ENCODE measurements at regions not wholly inside any gene's neighbourhood (a gene's known extent, or its start where the extent isn't known, plus 50 kb on each side); places are given as distances from the start of the nearest gene placed in this dataset.

DNA sequence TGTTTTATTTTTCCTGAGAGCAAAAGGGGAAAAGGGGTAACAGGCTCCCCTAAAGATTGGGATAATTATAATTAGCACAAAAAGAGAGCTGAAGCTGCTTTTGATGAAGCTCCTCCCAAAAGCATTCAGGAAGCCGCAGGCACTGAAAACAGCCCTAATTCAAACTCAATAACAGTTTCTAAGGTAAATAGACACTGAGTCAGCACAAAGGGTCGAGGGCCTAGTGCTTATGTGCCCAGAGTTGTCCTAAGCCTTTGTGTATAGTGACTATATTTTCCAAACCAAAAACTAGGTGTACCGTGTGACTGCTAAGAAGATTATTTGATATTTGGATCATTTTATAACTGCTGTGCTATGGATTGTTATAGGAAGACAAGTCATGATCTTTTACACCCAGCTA is 67.7 kb downstream of the HMHB1 start:
- no peak for FAIRE-seq
- intact Hi-C loops (cut with micrococcal nuclease; ENCODE audit: unreplicated experiment) = no loop called here
- 54% methylated on average over 3 of the region's 3 CpGs for WGBS (ENCODE audit: insufficient coverage, insufficient replicate concordance, low lambda C conversion rate, missing lambda C conversion rate)
- Histone ChIP-seq H2AFZ (ENCODE audit: control insufficient read depth, low read depth, low read length) (no peak overlapping the region), H3K9ac (ENCODE audit: control insufficient read depth, insufficient read depth, low read length) (no peak overlapping the region), H3K9me3 (replicated peaks; ENCODE audit: control insufficient read depth, insufficient read depth, low read length) (no peaks in the 10 kb centered on the region), H3K27ac (ENCODE audit: control insufficient read depth, insufficient read depth) (no peak overlapping the region), H3K4me3 (no peak overlapping the region), H3K27me3 (replicated peaks in 1 of 2; ENCODE audit: control insufficient read depth in 2 of 2, insufficient read depth in 2 of 2, low read length in 1 of 2) (no peaks in the 10 kb centered on the region), H4K20me1 (ENCODE audit: control insufficient read depth, insufficient read depth) (no peaks in the 10 kb centered on the region), H3K79me2 (ENCODE audit: control insufficient read depth, insufficient read depth, low read length) (no peaks in the 10 kb centered on the region), H3K4me1 (ENCODE audit: control insufficient read depth, insufficient read depth, low read length) (no peaks in the 10 kb centered on the region), H3K36me3 (ENCODE audit: control insufficient read depth in 2 of 2, insufficient read depth in 2 of 2, low read length in 1 of 2) (no peaks in the 10 kb centered on the region), H3K4me2 (ENCODE audit: control insufficient read depth, insufficient read depth) (no peak overlapping the region)
- ChIA-PET CTCF (interaction anchor here (0.9 kb wide), 1 partner anchor 260 kb away, joined by 3 read pairs; no protein-coding TSS in a partner anchor), SMC1A (ENCODE audit: uncharacterized antibody, unreplicated experiment) (no interaction called here), POLR2A (no interaction called here), RAD21 (ENCODE audit: unreplicated experiment) (no interaction called here)
- no peak for DNase-seq (ENCODE audit: low read depth, low spot score)
- in situ Hi-C loops (cut with MboI) = no loop called here
- TF ChIP-seq RB1 (IDR thresholded peaks at IDR 0.05; ENCODE audit: borderline replicate concordance) (no peak), RUNX3 (IDR thresholded peaks at IDR 0.05; ENCODE audit: low read length) (no peak), MYB (IDR thresholded peaks at IDR 0.05; ENCODE audit: borderline replicate concordance, low read depth, low read length) (no peak), SREBF2 (IDR thresholded peaks at IDR 0.05; ENCODE audit: low read length) (no peak), CHD4 (IDR thresholded peaks at IDR 0.05) (no peak), TBL1XR1 (IDR thresholded peaks at IDR 0.05; ENCODE audit: low read depth, low read length) (no peak), JUNB (IDR thresholded peaks at IDR 0.05) (no peak), NR2C2 (IDR thresholded peaks at IDR 0.05; ENCODE audit: borderline replicate concordance, control insufficient read depth, insufficient read length, low read depth) (no peak), SMAD5 (IDR thresholded peaks at IDR 0.05; ENCODE audit: low read depth) (no peak), ZNF217 (IDR thresholded peaks at IDR 0.05) (no peak), NFIC (IDR thresholded peaks at IDR 0.05; ENCODE audit: low read depth, low read length) (no peak), HDAC2 (IDR thresholded peaks at IDR 0.05) (no peak), CBX5 (IDR thresholded peaks at IDR 0.05; ENCODE audit: low read depth) (no peak), ZNF274 (IDR thresholded peaks at IDR 0.05; ENCODE audit: insufficient read depth, insufficient read length) (no peak), BMI1 (IDR thresholded peaks at IDR 0.05; ENCODE audit: borderline replicate concordance) (no peak), IKZF2 (IDR thresholded peaks at IDR 0.05) (no peak)
- TF ChIP-seq, protein P1, sequence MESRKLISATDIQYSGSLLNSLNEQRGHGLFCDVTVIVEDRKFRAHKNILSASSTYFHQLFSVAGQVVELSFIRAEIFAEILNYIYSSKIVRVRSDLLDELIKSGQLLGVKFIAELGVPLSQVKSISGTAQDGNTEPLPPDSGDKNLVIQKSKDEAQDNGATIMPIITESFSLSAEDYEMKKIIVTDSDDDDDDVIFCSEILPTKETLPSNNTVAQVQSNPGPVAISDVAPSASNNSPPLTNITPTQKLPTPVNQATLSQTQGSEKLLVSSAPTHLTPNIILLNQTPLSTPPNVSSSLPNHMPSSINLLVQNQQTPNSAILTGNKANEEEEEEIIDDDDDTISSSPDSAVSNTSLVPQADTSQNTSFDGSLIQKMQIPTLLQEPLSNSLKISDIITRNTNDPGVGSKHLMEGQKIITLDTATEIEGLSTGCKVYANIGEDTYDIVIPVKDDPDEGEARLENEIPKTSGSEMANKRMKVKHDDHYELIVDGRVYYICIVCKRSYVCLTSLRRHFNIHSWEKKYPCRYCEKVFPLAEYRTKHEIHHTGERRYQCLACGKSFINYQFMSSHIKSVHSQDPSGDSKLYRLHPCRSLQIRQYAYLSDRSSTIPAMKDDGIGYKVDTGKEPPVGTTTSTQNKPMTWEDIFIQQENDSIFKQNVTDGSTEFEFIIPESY (IDR thresholded peaks at IDR 0.05) = no peak
- TF ChIP-seq, protein P2, sequence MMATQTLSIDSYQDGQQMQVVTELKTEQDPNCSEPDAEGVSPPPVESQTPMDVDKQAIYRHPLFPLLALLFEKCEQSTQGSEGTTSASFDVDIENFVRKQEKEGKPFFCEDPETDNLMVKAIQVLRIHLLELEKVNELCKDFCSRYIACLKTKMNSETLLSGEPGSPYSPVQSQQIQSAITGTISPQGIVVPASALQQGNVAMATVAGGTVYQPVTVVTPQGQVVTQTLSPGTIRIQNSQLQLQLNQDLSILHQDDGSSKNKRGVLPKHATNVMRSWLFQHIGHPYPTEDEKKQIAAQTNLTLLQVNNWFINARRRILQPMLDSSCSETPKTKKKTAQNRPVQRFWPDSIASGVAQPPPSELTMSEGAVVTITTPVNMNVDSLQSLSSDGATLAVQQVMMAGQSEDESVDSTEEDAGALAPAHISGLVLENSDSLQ (IDR thresholded peaks at IDR 0.05) = no peak
- TF ChIP-seq, protein P3, sequence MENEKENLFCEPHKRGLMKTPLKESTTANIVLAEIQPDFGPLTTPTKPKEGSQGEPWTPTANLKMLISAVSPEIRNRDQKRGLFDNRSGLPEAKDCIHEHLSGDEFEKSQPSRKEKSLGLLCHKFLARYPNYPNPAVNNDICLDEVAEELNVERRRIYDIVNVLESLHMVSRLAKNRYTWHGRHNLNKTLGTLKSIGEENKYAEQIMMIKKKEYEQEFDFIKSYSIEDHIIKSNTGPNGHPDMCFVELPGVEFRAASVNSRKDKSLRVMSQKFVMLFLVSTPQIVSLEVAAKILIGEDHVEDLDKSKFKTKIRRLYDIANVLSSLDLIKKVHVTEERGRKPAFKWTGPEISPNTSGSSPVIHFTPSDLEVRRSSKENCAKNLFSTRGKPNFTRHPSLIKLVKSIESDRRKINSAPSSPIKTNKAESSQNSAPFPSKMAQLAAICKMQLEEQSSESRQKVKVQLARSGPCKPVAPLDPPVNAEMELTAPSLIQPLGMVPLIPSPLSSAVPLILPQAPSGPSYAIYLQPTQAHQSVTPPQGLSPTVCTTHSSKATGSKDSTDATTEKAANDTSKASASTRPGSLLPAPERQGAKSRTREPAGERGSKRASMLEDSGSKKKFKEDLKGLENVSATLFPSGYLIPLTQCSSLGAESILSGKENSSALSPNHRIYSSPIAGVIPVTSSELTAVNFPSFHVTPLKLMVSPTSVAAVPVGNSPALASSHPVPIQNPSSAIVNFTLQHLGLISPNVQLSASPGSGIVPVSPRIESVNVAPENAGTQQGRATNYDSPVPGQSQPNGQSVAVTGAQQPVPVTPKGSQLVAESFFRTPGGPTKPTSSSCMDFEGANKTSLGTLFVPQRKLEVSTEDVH (IDR thresholded peaks at IDR 0.05; ENCODE audit: low read depth, partially characterized antibody) = no peak
- ATAC-seq = no peak
- BruUV-seq (replicated peaks) = no TSS peak

All from GM12878 (cell line).